ENCODE measurements at regions not wholly inside any gene's neighbourhood (a gene's known extent, or its start where the extent isn't known, plus 50 kb on each side); places are given as distances from the start of the nearest gene placed in this dataset.

DNA sequence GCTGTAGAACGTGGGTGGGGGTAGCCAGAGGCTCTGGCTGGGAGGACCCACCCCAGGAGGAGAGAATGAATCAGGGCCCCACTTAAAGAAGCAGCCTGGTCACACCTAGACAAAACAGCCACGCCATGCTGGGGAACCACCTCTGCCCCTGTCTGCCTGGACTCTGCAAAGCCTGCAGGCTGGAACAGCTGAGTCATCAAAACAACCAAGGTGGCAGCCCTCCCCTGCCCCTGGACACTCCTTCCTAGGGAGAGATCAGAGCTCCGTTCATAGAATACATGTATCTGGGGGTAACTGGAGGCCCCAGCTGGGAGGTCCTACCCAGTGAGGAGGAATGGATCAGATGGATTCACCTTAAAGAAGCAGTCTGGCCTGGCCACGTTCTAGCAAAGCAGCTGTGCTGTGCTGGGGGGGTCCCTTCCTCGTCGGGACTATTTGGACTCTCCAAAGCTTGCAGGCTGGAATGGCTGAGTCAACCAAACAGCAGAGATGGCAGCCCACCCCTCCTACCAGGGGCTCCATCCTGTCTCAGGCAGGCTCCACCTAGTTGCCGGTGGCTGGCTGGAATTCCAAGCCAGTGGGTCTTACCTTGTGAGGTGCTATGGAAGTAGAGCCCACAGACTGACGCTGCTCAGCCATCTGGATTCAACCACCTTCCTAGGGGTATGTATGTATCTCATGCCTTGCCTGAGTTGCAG is 50.5 kb upstream of the NT5C1B start:
- DNase-seq: no peak
